Right lobe of liver (tissue), 6 donors: ENCODE measurements at regions not wholly inside any gene's neighbourhood (a gene's known extent, or its start where the extent isn't known, plus 50 kb on each side); places are given as distances from the start of the nearest gene placed in this dataset.

Experiments used
- ATAC-seq, 4 donors: fragments of 200-7000 bp; cut with Tn5 transposase; one replicate each; pipeline ENCODE4 v1.9.1; 2020; ENCODE audit warnings: mild to moderate bottlenecking in 4 of 4, moderate library complexity in 4 of 4
- DNase-seq, 3 donors: peaks; one replicate each; pipeline ENCODE4 v3.0.0-alpha.2; 2020
- H3K27ac ChIP-seq, 3 donors: fragments of 200-600 bp; one replicate each; pipeline ENCODE4 v1.8.0; 2022
- H3K27me3 ChIP-seq, 2 donors: fragments of 200-600 bp; one replicate each; pipeline ENCODE4 v1.8.0; 2022
- H3K36me3 ChIP-seq, 4 donors: fragments of 200-600 bp; sonication (generic) in 1 of 4; one replicate each; pipeline versions ENCODE4 v1.5.1 to v1.8.0; 2017 to 2022; ENCODE audit warnings: control low read depth in 1 of 4
- H3K4me1 ChIP-seq, 4 donors: fragments of 200-600 bp; sonication (generic) in 1 of 4; one replicate each; pipeline versions ENCODE4 v1.5.1 to v1.8.0; 2017 to 2022; ENCODE audit warnings: control low read depth in 1 of 4
- H3K4me3 ChIP-seq, 3 donors: fragments of 200-600 bp; one replicate each; pipeline ENCODE4 v1.8.0; 2022
- H3K9me3 ChIP-seq, 4 donors: fragments of 200-600 bp; sonication (generic) in 1 of 4; one replicate each; pipeline versions ENCODE4 v1.5.1 to v1.8.0; 2017 to 2022; ENCODE audit warnings: control low read depth in 1 of 4
- CTCF ChIP-seq, 4 donors: fragments of 200-600 bp in 3 of 4; fragments of 450-650 bp in 1 of 4; IDR thresholded peaks; one replicate each; pipeline versions ENCODE4 v1.5.1 to v1.8.0; 2016 to 2022; ENCODE audit warnings: antibody characterized with exemption in 4 of 4, mild to moderate bottlenecking in 2 of 4
- POLR2A ChIP-seq: fragments of 450-650 bp; IDR thresholded peaks from one replicate; pipeline ENCODE4 v1.6.1; 2017; ENCODE audit warnings: antibody characterized with exemption, mild to moderate bottlenecking
- WGBS: methylation state at CpG from one replicate; pipeline ENCODE4 v1.1.6; 2018; ENCODE audit warnings: low coverage, low lambda C conversion rate; ENCODE audit not compliant: insufficient coverage; ENCODE audit errors: missing lambda C conversion rate; 5-methylcytosine and 5-hydroxymethylcytosine counted together
- intact Hi-C, 2 donors: fragments of 100-400 bp; cut with DNase I; formaldehyde crosslinking; loops; one replicate each; pipeline versions ENCODE4 v1.11.2 to v1.14.1; 2022
- donor health status: DM: no; HTN: yes; CAD: no.
- donor health status: DM: no; HTN: no; CAD: no.
- donor health status: DM: no; HTN: no; CAD: no.
- donor health status: DM: no; HTN: yes; CAD: no.
- donor health status: DM: no; HTN: yes; CAD: no.

- no peak overlapping the region for H3K27ac ChIP-seq
- intact Hi-C loops, result no loop called here
- no peaks in the 10 kb centered on the region for H3K36me3 ChIP-seq
- no peak overlapping the region for H3K4me3 ChIP-seq
- H3K9me3 ChIP-seq, result peaks cover 0 to 4% (median 0%) of the 10 kb centered on the region in 4 donors
- H3K27me3 ChIP-seq, result no peaks in the 10 kb centered on the region
- 41% methylated on average over 3 of the region's 4 CpGs for WGBS
- TF ChIP-seq POLR2A (no peak), CTCF (IDR thresholded peaks at IDR 0.05) (no peak)
- no peak for DNase-seq
- ATAC-seq, result no peak
- no peaks in the 10 kb centered on the region for H3K4me1 ChIP-seq
These were observed 245.5 kb downstream of the BRD1 start for GRCh38 chr22:49582181-49582580.

- 60% methylated on average over 3 of the region's 3 CpGs for WGBS
- ATAC-seq (no peak), DNase-seq (no peak)
- Histone ChIP-seq H3K27me3 (no peaks in the 10 kb centered on the region), H3K36me3 (no peaks in the 10 kb centered on the region), H3K4me3 (no peak overlapping the region), H3K9me3 (peaks cover 0 to 4% (median 0%) of the 10 kb centered on the region in 4 donors), H3K27ac (no peak overlapping the region), H3K4me1 (no peaks in the 10 kb centered on the region)
- TF ChIP-seq CTCF (IDR thresholded peaks at IDR 0.05) (no peak), POLR2A (no peak)
- intact Hi-C loops, result no loop called here
These were observed 247.6 kb downstream of the BRD1 start for GRCh38 chr22:49580024-49580423.

GRCh38 chr22:49577168-49578060 is 250.3 kb downstream of the BRD1 start:
- Histone ChIP-seq H3K36me3 (no peaks in the 10 kb centered on the region), H3K9me3 (peaks cover 0 to 4% (median 0%) of the 10 kb centered on the region in 4 donors), H3K27ac (no peak overlapping the region), H3K4me1 (no peaks in the 10 kb centered on the region), H3K4me3 (no peak overlapping the region), H3K27me3 (no peaks in the 10 kb centered on the region)
- intact Hi-C loops, result no loop called here
- no peak for ATAC-seq
- TF ChIP-seq POLR2A, result no peak
- TF ChIP-seq CTCF (IDR thresholded peaks at IDR 0.05), result no peak
- whole genome bisulfite sequencing, result 62% methylated on average over 13 of the region's 23 CpGs
- no peak for DNase-seq

DNA sequence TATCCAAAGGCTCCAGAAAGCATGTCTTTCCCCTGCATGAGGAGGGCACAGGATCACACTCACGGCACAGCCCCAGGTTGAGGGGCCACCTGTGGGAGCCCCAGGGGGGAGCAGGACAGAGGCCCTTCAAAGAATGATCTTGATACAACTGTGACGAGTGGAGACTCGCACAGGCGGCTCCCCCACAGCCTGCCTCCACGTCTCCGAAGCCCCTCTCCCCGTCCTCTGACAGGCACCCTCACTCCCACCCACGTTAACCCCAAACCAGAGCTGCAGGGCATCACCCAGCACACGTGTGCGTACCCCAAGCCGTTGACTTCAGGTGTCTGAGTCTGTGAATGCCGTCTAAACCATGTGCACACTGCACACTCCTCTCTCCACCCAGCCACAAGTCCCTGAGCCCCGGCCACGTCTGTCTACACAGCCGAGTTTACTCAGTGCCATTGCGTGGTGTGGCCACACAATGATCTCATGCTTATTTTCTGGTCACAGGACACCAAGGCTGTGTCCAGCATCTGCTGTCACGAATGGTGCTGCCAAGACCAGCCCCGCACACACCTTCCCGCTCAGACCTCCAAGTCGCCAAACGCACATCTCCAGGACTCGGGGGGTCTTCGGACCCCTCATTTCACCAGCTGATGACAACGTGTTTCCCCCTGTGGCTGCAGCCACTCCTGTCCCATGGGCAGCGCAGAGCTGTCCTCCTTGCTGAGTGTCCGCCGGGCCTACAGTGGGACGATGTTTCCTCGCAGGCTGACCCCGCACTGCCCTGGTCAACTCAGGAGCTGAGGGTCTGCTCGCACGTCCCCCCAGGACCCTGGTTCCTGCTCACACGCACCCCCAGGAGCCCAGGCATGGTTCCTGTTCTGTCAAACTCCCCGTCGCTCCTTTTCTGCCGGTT is 251.2 kb downstream of the BRD1 start:
- H3K4me1 ChIP-seq, result no peaks in the 10 kb centered on the region
- DNase-seq (no peak), ATAC-seq (no peak)
- H3K27ac ChIP-seq, result no peak overlapping the region
- intact Hi-C loops, result no loop called here
- no peaks in the 10 kb centered on the region for H3K36me3 ChIP-seq
- TF ChIP-seq CTCF (IDR thresholded peaks at IDR 0.05) (no peak), POLR2A (no peak)
- H3K9me3 ChIP-seq, result peaks cover 0 to 4% (median 0%) of the 10 kb centered on the region in 4 donors
- H3K4me3 ChIP-seq, result no peak overlapping the region
- no peaks in the 10 kb centered on the region for H3K27me3 ChIP-seq
- 58% methylated on average over 16 of the region's 36 CpGs for WGBS
